K562 (cell line): ENCODE measurements at regions not wholly inside any gene's neighbourhood (a gene's known extent, or its start where the extent isn't known, plus 50 kb on each side); places are given as distances from the start of the nearest gene placed in this dataset.

Experiments used
- ATAC-seq: fragments of 200-7000 bp; cut with Tn5 transposase; 3 replicates; pipeline ENCODE4 v1.9.1; 2020; ENCODE audit warnings: moderate library complexity
- BruUV-seq: library from RNA; stranded (reverse); fragments of 400-500 nt; replicated peaks from 2 replicates; lab custom pipeline; 2021; lab: Mats Ljungman, UMichigan
- CTCF ChIA-PET: fragments of 300-600 bp; formaldehyde crosslinking; extraction: SDS; loops from one replicate; lab custom pipeline; 2021; ENCODE audit warnings: low intra/inter-chr PET ratio; lab: Yijun Ruan, JAX
- POLR2A ChIA-PET: fragments of 300-600, 350-650 bp; sonication (Branson Sonifier 250); formaldehyde crosslinking; extraction: SDS; loops from one replicate; lab custom pipeline; 2021; ENCODE audit warnings: antibody characterized with exemption, inconsistent platforms; lab: Yijun Ruan, JAX
- DNase-seq, 4 experiments: peaks; one replicate each; pipeline versions ENCODE4 v3.0.0 to v3.0.0-alpha.2; 2011 to 2018; ENCODE audit warnings: low spot score in 3 of 4, mixed read lengths in 3 of 4; ENCODE audit errors: extremely low read depth in 1 of 4
- FAIRE-seq: peaks from 2 replicates; lab custom pipeline; 2011; peaks lifted over from hg19 to GRCh38; lab: Jason Lieb, UNC
- H2AFZ ChIP-seq: 2 replicates; pipeline ENCODE4 v1.6.0; 2011; ENCODE audit warnings: low read depth, low read length, control low read depth, inconsistent platforms
- H3K27ac ChIP-seq: fragments of 200-600 bp; 3 replicates; pipeline ENCODE4 v1.8.0; 2011; ENCODE audit warnings: low read depth, mild to moderate bottlenecking, control low read depth, inconsistent platforms, low read length, moderate library complexity, mixed read lengths; ENCODE audit errors: extremely low read depth
- H3K27me3 ChIP-seq, 2 experiments: fragments of 300-600 bp in 1 of 2; 2 replicates in 1 of 2; 3 replicates in 1 of 2; pipeline versions ENCODE4 v1.6.0 to v1.8.0; 2011; ENCODE audit warnings: inconsistent platforms in 2 of 2, low read length in 2 of 2, mild to moderate bottlenecking in 1 of 2, mixed read lengths in 1 of 2, moderate library complexity in 1 of 2; ENCODE audit not compliant: control insufficient read depth in 2 of 2, insufficient read depth in 2 of 2
- H3K36me3 ChIP-seq: fragments of 300-600 bp; 3 replicates; pipeline ENCODE4 v1.8.0; 2011; ENCODE audit warnings: mild to moderate bottlenecking, low read length, inconsistent platforms; ENCODE audit not compliant: control insufficient read depth, insufficient read depth
- H3K4me1 ChIP-seq, 2 experiments: fragments of 200-600 bp in 1 of 2; replicated peaks in 1 of 2; 2 replicates in 1 of 2; 3 replicates in 1 of 2; pipeline versions ENCODE4 v1.5.1 to v1.8.0; 2011; ENCODE audit warnings: inconsistent platforms in 2 of 2, low read length in 2 of 2, mild to moderate bottlenecking in 1 of 2, mixed read lengths in 1 of 2, moderate library complexity in 1 of 2; ENCODE audit not compliant: control insufficient read depth in 2 of 2, insufficient read depth in 2 of 2
- H3K4me2 ChIP-seq: 2 replicates; pipeline ENCODE4 v1.6.1; 2011; ENCODE audit warnings: low read length, control low read depth, inconsistent platforms, mixed read lengths; ENCODE audit not compliant: insufficient read depth
- H3K4me3 ChIP-seq: fragments of 200-600 bp; sonication (generic), shearing (Covaris generic); 2 replicates; pipeline ENCODE4 v1.5.1; 2016; ENCODE audit warnings: control low read depth, inconsistent platforms
- H3K79me2 ChIP-seq: fragments of 200-600 bp; 3 replicates; pipeline ENCODE4 v1.8.0; 2011; ENCODE audit warnings: low read length, inconsistent platforms; ENCODE audit not compliant: control insufficient read depth, insufficient read depth
- H3K9ac ChIP-seq, 2 experiments: 2 replicates each; pipeline versions ENCODE4 v1.6.0 to v1.6.1; 2011; ENCODE audit warnings: low read depth in 2 of 2, low read length in 2 of 2, control low read depth in 1 of 2, inconsistent platforms in 1 of 2, mild to moderate bottlenecking in 1 of 2, mixed read lengths in 1 of 2; ENCODE audit not compliant: insufficient read depth in 1 of 2
- H3K9me1 ChIP-seq: one replicate; pipeline ENCODE4 v1.6.0; 2011; ENCODE audit warnings: inconsistent platforms, mild to moderate bottlenecking, low read length, moderate library complexity; ENCODE audit not compliant: control insufficient read depth, insufficient read depth
- H3K9me3 ChIP-seq: replicated peaks from 2 replicates; pipeline ENCODE4 v1.5.1; 2011; ENCODE audit warnings: low read depth, low read length, inconsistent platforms; ENCODE audit not compliant: control insufficient read depth, insufficient read depth
- H4K20me1 ChIP-seq: replicated peaks from 2 replicates; pipeline ENCODE4 v1.6.1; 2011; ENCODE audit warnings: low read length, inconsistent platforms, mixed read lengths; ENCODE audit not compliant: control insufficient read depth, insufficient read depth
- ATF7 ChIP-seq: fragments of 450-650 bp; IDR thresholded peaks from 2 replicates; pipeline ENCODE4 v1.7.1; 2014; ENCODE audit warnings: mild to moderate bottlenecking, moderate library complexity
- KLF13 ChIP-seq: fragments of 450-650 bp; IDR thresholded peaks from 2 replicates; pipeline ENCODE4 v1.6.1; 2016; ENCODE audit warnings: missing genetic modification characterization, low read depth, mild to moderate bottlenecking, missing compliant biosample characterization, moderate library complexity, borderline replicate concordance
- LEF1 ChIP-seq: fragments of 450-650 bp; IDR thresholded peaks from 2 replicates; pipeline ENCODE4 v1.6.1; 2016; ENCODE audit warnings: mild to moderate bottlenecking
- NBN ChIP-seq: fragments of 450-650 bp; IDR thresholded peaks from 2 replicates; pipeline ENCODE4 v1.6.1; 2016; ENCODE audit warnings: low read depth, mild to moderate bottlenecking
- NFE2 ChIP-seq: IDR thresholded peaks from 2 replicates; pipeline ENCODE4 v1.6.1; 2014; ENCODE audit warnings: antibody characterized with exemption, low read depth
- PML ChIP-seq: IDR thresholded peaks from 2 replicates; pipeline ENCODE4 v1.6.1; 2012; ENCODE audit warnings: low read length, inconsistent platforms
- POLR2AphosphoS5 ChIP-seq: IDR thresholded peaks from 2 replicates; pipeline ENCODE4 v1.6.1; 2011; ENCODE audit warnings: mild to moderate bottlenecking, low read depth, low read length, moderate library complexity; ENCODE audit not compliant: control insufficient read depth, insufficient read depth
- RCOR1 ChIP-seq, 2 experiments: IDR thresholded peaks; 2 replicates each; pipeline ENCODE4 v1.6.1; 2012; ENCODE audit warnings: low read depth in 2 of 2, low read length in 2 of 2, borderline replicate concordance in 1 of 2, improper control_type of control experiment in 1 of 2
- TAF7 ChIP-seq: fragments of 450-650 bp; IDR thresholded peaks from 2 replicates; pipeline ENCODE4 v1.6.1; 2016; ENCODE audit warnings: missing genetic modification characterization, missing compliant biosample characterization
- TCF3 ChIP-seq: sonication (generic); formaldehyde crosslinking; IDR thresholded peaks from 2 replicates; pipeline ENCODE4 v1.4.0; 2020; ENCODE audit warnings: mild to moderate bottlenecking, missing genetic modification reagents
- TOE1 ChIP-seq, 2 experiments: fragments of 450-650 bp in 1 of 2; sonication (generic) in 1 of 2; formaldehyde crosslinking in 1 of 2; IDR thresholded peaks; 2 replicates each; pipeline versions ENCODE4 v1.7.1 to v1.8.0; 2016 to 2022; ENCODE audit warnings: borderline replicate concordance in 2 of 2, mild to moderate bottlenecking in 2 of 2, antibody characterized with exemption in 1 of 2, inconsistent platforms in 1 of 2, low read depth in 1 of 2, missing genetic modification reagents in 1 of 2, moderate library complexity in 1 of 2
- ZZZ3 ChIP-seq: fragments of 450-650 bp; IDR thresholded peaks from 2 replicates; pipeline ENCODE4 v1.6.1; 2016; ENCODE audit warnings: antibody characterized with exemption, mild to moderate bottlenecking, moderate library complexity
- WGBS: fragments of 100-300 bp; shearing (Covaris generic); methylation state at CpG from one replicate; pipeline ENCODE4 v1.1.6; 2016; ENCODE audit warnings: low coverage, mixed read lengths; ENCODE audit not compliant: insufficient coverage; ENCODE audit errors: missing lambda C conversion rate; 5-methylcytosine and 5-hydroxymethylcytosine counted together
- in situ Hi-C: fragments of 300-500 bp; cut with MboI; formaldehyde crosslinking; loops from 4 replicates; pipeline ENCODE4 v1.15.0; 2018; ENCODE audit warnings: inconsistent platforms, mixed read lengths
- intact Hi-C: fragments of 100-400 bp; cut with micrococcal nuclease; formaldehyde crosslinking; loops from 2 replicates; pipeline ENCODE4 v1.14.2; 2022
- TF ChIP-seq, protein P1 (sequence below), 2 experiments: fragments of 450-650 bp; formaldehyde crosslinking in 1 of 2; IDR thresholded peaks; 2 replicates each; pipeline versions ENCODE4 v1.4.0 to v1.6.1; 2014 to 2020; ENCODE audit warnings: mild to moderate bottlenecking in 2 of 2, borderline replicate concordance in 1 of 2, low read depth in 1 of 2
- TF ChIP-seq, protein P2 (sequence below): fragments of 450-650 bp; IDR thresholded peaks from 2 replicates; pipeline ENCODE4 v1.7.0; 2016; ENCODE audit warnings: borderline replicate concordance

DNA sequence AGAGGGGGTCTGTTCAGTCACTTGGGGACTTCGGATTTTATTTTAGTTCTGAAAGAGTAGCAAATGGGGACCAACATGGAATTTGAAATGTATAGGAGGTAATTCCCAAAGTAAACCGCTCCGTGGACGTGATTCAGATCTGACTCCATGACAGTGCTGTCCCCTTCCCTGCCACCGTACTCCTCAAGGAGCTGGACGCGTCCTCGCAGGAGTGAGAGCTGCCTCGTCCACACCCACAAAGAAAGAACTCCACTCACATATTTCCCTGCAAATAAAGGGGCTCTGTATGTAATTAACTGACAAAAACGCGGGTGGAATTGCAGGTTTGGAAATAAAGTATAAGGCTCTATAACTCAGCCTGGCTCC, 183.6 kb downstream of the ETS2 start:
- peaks cover 10 to 23% of the 10 kb centered on the region in 2 experiments for H3K4me1 ChIP-seq
- H2AFZ ChIP-seq: no peak overlapping the region
- in situ Hi-C loops (no loop called here), intact Hi-C loops (no loop called here)
- peaks cover 6% of the 10 kb centered on the region for H3K9me1 ChIP-seq
- DNase-seq: no peak
- ChIA-PET CTCF (no interaction called here), POLR2A (interaction anchor here (0.6 to 2.4 kb wide), 3 partner anchors 14 to 241 kb away, joined by 3 to 8 read pairs (median 3); no protein-coding TSS in a partner anchor)
- no peak overlapping the region for H3K9ac ChIP-seq
- BruUV-seq: no TSS peak
- H3K4me2 ChIP-seq: no peak overlapping the region
- no peak overlapping the region for H3K4me3 ChIP-seq
- no peak overlapping the region for H3K27ac ChIP-seq
- H3K9me3 ChIP-seq: no peaks in the 10 kb centered on the region
- no peak for ATAC-seq
- FAIRE-seq: no peak
- H4K20me1 ChIP-seq: 0 out of 2 replicates have a peak, but pooled peaks cover 4% of the 10 kb centered on the region
- WGBS: 11% methylated on average over 11 of the region's 11 CpGs
- no peaks in the 10 kb centered on the region for H3K79me2 ChIP-seq
- peaks cover 57 to 73% of the 10 kb centered on the region in 2 experiments for H3K27me3 ChIP-seq
- H3K36me3 ChIP-seq: no peaks in the 10 kb centered on the region
- TF ChIP-seq ATF7: no peak
- TF ChIP-seq, protein P1, sequence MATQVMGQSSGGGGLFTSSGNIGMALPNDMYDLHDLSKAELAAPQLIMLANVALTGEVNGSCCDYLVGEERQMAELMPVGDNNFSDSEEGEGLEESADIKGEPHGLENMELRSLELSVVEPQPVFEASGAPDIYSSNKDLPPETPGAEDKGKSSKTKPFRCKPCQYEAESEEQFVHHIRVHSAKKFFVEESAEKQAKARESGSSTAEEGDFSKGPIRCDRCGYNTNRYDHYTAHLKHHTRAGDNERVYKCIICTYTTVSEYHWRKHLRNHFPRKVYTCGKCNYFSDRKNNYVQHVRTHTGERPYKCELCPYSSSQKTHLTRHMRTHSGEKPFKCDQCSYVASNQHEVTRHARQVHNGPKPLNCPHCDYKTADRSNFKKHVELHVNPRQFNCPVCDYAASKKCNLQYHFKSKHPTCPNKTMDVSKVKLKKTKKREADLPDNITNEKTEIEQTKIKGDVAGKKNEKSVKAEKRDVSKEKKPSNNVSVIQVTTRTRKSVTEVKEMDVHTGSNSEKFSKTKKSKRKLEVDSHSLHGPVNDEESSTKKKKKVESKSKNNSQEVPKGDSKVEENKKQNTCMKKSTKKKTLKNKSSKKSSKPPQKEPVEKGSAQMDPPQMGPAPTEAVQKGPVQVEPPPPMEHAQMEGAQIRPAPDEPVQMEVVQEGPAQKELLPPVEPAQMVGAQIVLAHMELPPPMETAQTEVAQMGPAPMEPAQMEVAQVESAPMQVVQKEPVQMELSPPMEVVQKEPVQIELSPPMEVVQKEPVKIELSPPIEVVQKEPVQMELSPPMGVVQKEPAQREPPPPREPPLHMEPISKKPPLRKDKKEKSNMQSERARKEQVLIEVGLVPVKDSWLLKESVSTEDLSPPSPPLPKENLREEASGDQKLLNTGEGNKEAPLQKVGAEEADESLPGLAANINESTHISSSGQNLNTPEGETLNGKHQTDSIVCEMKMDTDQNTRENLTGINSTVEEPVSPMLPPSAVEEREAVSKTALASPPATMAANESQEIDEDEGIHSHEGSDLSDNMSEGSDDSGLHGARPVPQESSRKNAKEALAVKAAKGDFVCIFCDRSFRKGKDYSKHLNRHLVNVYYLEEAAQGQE (IDR thresholded peaks at IDR 0.05; ENCODE audit: borderline replicate concordance): no peak
- TF ChIP-seq, protein P1 (CRISPR knock-in tag; IDR thresholded peaks at IDR 0.05; ENCODE audit: low read depth): no peak
- no peak for TF ChIP-seq LEF1
- TF ChIP-seq PML: no peak
- no peak for TF ChIP-seq RCOR1 (IDR thresholded peaks at IDR 0.05; ENCODE audit: borderline replicate concordance in 1 of 2, low read depth in 2 of 2, low read length in 2 of 2)
- no peak for TF ChIP-seq NFE2
- TF ChIP-seq, protein P2, sequence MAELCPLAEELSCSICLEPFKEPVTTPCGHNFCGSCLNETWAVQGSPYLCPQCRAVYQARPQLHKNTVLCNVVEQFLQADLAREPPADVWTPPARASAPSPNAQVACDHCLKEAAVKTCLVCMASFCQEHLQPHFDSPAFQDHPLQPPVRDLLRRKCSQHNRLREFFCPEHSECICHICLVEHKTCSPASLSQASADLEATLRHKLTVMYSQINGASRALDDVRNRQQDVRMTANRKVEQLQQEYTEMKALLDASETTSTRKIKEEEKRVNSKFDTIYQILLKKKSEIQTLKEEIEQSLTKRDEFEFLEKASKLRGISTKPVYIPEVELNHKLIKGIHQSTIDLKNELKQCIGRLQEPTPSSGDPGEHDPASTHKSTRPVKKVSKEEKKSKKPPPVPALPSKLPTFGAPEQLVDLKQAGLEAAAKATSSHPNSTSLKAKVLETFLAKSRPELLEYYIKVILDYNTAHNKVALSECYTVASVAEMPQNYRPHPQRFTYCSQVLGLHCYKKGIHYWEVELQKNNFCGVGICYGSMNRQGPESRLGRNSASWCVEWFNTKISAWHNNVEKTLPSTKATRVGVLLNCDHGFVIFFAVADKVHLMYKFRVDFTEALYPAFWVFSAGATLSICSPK: no peak
- no peak for TF ChIP-seq TCF3 (CRISPR knock-in tag)
- TF ChIP-seq POLR2AphosphoS5: no peak
- no peak for TF ChIP-seq KLF13
- TF ChIP-seq ZZZ3: no peak
- TF ChIP-seq TAF7: no peak
- TF ChIP-seq NBN: no peak
- no peak for TF ChIP-seq TOE1 (IDR thresholded peaks at IDR 0.05; ENCODE audit: borderline replicate concordance)
- no peak for TF ChIP-seq TOE1 (CRISPR knock-in tag; IDR thresholded peaks at IDR 0.05; ENCODE audit: borderline replicate concordance, low read depth)
